GM12873 (cell line): ENCODE measurements at regions not wholly inside any gene's neighbourhood (a gene's known extent, or its start where the extent isn't known, plus 50 kb on each side); places are given as distances from the start of the nearest gene placed in this dataset.

Source experiments
- TF ChIP-seq, protein P1 (sequence below): IDR thresholded peaks from 2 replicates; pipeline ENCODE4 v1.5.1; 2012; ENCODE audit warnings: low read depth, mild to moderate bottlenecking, moderate library complexity, low read length, control low read depth; ENCODE audit not compliant: insufficient read depth; ENCODE audit errors: missing control alignments

DNA sequence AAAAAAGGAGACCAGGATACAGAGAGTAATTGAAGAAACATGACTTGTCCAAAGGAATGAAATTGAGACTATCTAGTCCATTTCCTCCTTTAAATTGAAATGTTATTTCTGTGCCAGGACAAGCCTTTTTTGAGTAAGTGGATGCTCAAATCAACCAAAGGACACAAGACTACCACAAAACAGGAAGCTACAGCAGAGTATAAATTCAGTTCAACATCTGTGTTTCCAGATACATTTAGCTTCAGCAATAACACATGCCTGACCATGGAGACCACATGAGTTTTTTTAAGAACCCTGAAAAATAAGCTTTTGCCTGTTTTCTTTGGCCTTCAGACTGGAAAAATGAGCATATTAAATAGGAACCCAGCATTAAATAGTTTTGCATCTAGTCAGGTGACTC lies 707.5 kb downstream of the ZWINT start:
- TF ChIP-seq, protein P1, sequence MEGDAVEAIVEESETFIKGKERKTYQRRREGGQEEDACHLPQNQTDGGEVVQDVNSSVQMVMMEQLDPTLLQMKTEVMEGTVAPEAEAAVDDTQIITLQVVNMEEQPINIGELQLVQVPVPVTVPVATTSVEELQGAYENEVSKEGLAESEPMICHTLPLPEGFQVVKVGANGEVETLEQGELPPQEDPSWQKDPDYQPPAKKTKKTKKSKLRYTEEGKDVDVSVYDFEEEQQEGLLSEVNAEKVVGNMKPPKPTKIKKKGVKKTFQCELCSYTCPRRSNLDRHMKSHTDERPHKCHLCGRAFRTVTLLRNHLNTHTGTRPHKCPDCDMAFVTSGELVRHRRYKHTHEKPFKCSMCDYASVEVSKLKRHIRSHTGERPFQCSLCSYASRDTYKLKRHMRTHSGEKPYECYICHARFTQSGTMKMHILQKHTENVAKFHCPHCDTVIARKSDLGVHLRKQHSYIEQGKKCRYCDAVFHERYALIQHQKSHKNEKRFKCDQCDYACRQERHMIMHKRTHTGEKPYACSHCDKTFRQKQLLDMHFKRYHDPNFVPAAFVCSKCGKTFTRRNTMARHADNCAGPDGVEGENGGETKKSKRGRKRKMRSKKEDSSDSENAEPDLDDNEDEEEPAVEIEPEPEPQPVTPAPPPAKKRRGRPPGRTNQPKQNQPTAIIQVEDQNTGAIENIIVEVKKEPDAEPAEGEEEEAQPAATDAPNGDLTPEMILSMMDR = no peak

DNA sequence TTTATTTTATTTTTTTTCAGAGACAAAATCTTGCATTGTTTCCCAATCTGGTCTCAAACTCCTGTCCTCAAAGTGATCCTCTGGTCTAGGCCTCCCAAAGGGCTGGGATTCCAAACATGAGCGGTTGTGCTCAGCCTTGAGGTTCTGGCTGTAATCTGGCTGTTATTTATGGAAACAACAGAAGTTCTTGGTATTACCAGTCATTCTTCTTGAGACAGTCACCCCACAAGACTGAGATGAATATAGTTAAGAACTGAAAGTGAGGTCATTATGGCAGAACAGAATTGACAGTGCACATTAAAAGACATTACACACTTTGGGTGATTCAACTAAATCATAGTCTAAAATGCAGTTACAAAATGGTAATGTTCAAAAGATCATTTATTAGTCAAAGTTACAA lies 719.5 kb downstream of the ZWINT start:
- TF ChIP-seq, protein P1 = no peak

DNA sequence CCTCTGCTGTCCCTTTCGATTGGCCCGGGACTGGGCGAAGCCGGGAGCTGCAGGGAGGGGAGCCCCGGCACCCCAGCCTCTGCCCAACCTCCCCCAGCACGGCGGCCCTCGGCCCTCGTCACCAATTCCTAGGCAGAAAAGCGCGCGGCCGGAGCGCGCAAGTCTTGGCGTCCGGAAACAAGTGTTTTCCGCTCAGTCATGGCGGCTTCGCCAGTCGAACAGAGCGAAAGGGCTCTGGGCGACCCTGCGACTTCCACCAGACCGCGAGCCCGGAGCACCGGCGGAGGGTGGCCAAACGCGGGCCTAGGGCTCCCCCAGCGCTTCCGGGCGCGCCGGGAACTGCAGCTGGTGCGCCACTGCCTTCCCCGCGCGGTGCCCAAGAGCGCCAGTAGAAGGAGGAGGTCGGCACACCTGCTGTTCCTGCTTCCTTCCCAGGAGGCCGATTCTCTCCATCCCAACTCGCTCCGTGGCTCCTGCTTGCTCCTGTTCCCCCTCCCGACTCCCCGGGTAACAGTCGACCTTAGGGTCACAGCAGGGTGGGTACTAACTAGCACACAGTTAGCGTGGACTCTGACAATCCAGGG lies 729.9 kb downstream of the ZWINT start:
- TF ChIP-seq, protein P1 = peak; percentile 70

DNA sequence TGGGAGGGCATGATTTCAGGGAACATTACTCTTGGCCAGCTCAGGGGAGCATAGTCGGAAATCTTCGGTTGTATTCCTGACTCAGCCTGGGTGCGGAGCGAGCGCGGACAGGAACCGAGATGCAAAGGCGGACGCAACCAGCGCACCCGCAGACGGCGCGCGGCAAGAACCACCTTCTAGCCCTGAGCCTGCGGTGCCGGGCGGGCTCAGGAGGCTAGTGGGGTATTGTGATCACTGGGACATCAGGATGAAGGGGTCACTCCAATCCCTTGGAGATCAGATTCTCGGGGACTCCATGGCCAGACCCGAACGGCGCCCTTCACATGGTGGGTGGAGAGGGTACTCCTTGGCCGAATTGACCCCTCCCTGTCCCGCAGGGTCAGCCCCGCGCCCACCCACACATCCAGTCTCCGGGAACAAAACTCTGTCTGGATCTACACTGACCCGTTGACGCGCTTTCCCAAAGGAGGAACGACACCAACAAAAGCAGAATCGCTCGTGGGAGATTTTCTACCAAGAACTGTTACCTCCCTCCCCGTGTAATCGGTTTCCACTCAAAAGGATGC lies 730.5 kb downstream of the ZWINT start:
- TF ChIP-seq, protein P1 = no peak

DNA sequence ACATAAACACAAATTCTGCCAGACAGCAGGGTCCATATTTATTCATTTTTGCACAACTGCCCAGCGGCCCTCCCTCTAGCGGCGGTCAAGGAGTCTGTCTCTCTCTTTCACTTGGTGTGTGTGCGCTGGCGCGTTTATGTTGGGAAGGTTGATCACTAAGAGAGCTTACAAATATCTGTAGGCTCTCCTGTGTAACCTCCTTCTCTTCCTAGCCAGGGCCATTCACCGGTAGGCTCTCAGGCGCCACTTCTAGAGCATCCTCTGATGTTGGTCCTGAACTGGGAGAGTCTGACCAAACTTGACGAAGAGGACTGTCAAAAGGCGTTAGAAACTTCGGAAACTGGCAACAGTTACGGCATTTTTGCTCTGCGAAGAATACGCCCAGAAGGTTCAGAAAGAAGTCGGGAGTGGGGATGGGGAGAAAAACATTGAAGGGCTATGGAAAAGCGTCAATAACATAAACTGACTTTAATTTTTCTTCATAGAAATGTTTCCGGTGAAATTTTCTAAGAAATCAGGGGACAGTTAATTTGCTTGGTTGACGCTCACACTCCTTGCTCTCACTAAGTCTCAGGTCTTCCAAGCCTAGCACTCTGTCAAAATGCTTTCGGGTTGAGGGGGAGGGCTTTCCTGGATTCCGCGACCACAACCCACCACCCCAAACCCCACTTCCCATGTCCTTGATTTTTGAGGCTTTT lies 731.1 kb downstream of the ZWINT start:
- TF ChIP-seq, protein P1 = peak; percentile 46

DNA sequence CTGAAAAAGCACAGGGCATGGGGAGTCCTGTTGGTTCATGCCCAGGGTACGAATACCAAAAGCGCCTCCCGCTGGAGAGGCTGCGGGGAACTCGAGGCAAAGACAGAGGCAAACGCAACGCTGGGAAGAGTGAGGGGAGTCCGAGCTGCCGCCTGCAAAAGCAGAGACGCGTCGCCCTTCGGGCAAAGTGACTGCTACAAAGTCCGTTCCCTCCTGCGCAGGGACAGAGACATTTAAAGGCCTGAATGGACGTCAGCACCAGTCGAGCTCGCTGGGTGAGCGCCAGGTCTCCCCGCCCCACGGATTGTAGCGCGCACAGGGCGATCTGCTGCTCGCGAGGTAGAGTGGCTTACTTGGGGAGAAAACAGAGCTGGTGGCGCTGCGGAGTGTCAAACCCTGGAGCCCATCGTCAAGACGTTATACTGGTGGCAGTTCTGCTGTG lies 732.8 kb downstream of the ZWINT start:
- TF ChIP-seq, protein P1 = no peak

DNA sequence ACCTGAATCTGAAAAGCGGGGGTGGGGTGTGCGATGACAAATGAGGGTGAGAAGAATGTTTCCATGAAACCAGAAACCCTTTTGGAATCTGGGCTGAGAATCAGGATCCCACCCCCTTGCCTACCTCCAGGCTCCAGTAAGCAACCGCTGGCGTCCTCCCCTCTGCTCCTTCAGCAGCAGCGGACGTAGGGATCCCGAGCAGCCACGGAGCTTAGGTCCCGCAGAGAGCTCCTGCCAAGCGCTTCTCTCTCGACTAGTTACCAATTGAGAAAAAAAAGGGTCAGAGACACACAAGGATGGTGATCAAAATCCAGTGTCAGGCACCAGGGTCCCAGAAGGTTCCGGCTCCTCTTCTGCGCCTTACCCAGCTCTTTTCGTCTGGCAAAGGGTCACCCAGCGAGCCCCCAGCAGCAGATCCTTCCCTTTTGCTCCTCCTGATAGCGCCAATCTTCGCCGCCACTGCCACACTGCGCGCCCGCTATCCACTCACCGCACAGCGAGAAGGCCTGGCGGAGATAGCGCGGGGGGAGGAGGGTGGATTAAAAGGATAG lies 733.5 kb downstream of the ZWINT start:
- TF ChIP-seq, protein P1 = no peak
